ENCODE measurements at regions not wholly inside any gene's neighbourhood (a gene's known extent, or its start where the extent isn't known, plus 50 kb on each side); places are given as distances from the start of the nearest gene placed in this dataset.

- DNase-seq: no peak
- no peaks in the 10 kb centered on the region for H3K36me3 Mint-ChIP-seq
- CTCF ChIA-PET: no interaction called here
- H3K4me3 Mint-ChIP-seq: no peak overlapping the region
- peaks cover 2% of the 10 kb centered on the region for H3K4me1 Mint-ChIP-seq
- peaks cover 15% of the 10 kb centered on the region for H3K27me3 Mint-ChIP-seq
- H3K9me3 Mint-ChIP-seq: peaks cover 3% of the 10 kb centered on the region
- H3K27ac Mint-ChIP-seq: no peak overlapping the region
These were observed 186.2 kb downstream of the ADSS2 start for GRCh38 chr1:244265507-244265906.

- H3K27me3 Mint-ChIP-seq: peaks cover 15% of the 10 kb centered on the region
- peaks cover 10% of the 10 kb centered on the region for H3K4me1 Mint-ChIP-seq
- CTCF ChIA-PET: interaction anchor here (1.8 kb wide), 1 partner anchor 925 kb away, joined by 4 read pairs; no protein-coding TSS in a partner anchor
- no peak for DNase-seq
- H3K36me3 Mint-ChIP-seq: no peaks in the 10 kb centered on the region
- H3K9me3 Mint-ChIP-seq: peaks cover 6% of the 10 kb centered on the region
- H3K4me3 Mint-ChIP-seq: no peak overlapping the region
- no peak overlapping the region for H3K27ac Mint-ChIP-seq
These were observed 182.5 kb downstream of the ADSS2 start for GRCh38 chr1:244269169-244269568.

DNA sequence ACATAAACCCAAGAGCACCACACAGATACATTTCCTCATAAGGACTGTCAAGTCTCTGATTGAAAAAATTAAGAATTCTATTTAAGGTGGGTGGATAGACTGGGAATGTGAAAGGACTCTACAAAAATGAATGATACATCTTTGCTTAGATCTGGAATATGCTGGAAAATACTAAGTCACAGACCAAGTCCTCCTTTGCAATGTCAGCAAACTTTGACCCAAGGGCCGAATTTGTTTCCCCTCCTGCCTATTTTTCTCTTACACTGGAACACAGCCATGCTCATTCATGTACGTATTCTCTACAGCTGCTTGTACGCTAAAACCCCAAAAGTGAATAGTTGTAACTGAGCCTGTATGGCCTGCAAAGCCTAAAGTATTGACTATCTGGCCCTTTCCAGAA lies 180.7 kb downstream of the ADSS2 start:
- H3K4me3 Mint-ChIP-seq: no peak overlapping the region
- CTCF ChIA-PET: interaction anchor here (1.0 to 4.1 kb wide), 2 partner anchors 225 to 928 kb away, joined by 3 to 19 read pairs; no protein-coding TSS in a partner anchor
- peaks cover 6% of the 10 kb centered on the region for H3K9me3 Mint-ChIP-seq
- DNase-seq: no peak
- H3K27me3 Mint-ChIP-seq: peaks cover 9% of the 10 kb centered on the region
- no peaks in the 10 kb centered on the region for H3K36me3 Mint-ChIP-seq
- peaks cover 8% of the 10 kb centered on the region for H3K4me1 Mint-ChIP-seq
- no peak overlapping the region for H3K27ac Mint-ChIP-seq

- Mint-ChIP-seq H3K4me1 (peaks cover 8% of the 10 kb centered on the region), H3K9me3 (peaks cover 6% of the 10 kb centered on the region), H3K27me3 (peaks cover 13% of the 10 kb centered on the region), H3K27ac (no peak overlapping the region), H3K4me3 (no peak overlapping the region), H3K36me3 (no peaks in the 10 kb centered on the region)
- DNase-seq: no peak
- CTCF ChIA-PET: interaction anchor here (3.9 to 4.1 kb wide), 2 partner anchors 27 to 929 kb away, joined by 19 to 22 read pairs; no protein-coding TSS in a partner anchor
These were observed 179.9 kb downstream of the ADSS2 start for GRCh38 chr1:244271691-244272308.

- CTCF ChIA-PET: interaction anchor here (0.6 to 4.1 kb wide), 7 partner anchors 17 to 929 kb away, joined by 3 to 22 read pairs (median 4); no protein-coding TSS in a partner anchor
- H3K4me3 Mint-ChIP-seq: no peak overlapping the region
These were observed 179.0 kb downstream of the ADSS2 start for GRCh38 chr1:244272471-244273261.

DNA sequence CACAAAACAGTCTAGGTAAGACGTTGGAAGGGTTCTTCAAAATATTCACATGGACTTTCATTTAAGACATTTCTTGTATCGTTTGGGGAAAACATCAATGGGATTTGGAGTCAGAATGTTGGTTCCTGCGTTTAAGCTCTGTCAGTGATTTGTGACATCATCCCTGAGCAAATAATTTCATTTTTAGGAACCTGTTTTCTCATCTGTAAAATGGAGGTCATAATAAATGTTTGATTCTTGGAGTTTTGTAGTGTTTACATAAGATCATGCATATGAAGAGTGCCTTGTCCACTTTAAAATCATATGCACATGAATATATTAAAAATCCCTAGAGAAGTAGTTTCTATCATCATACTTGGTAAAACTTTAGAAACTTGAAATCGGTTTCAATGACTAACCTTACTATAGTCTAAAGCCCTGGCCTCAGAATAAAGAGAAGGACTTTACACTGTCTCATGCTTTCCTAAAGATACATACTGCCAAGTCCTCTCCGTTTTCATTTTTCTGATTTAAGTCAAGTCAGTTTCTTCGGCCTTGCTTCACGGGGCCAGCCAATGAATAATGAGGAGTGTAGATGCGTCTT lies 178.4 kb downstream of the ADSS2 start:
- peaks cover 6% of the 10 kb centered on the region for H3K9me3 Mint-ChIP-seq
- no peak for DNase-seq
- H3K27me3 Mint-ChIP-seq: peaks cover 13% of the 10 kb centered on the region
- peaks cover 8% of the 10 kb centered on the region for H3K4me1 Mint-ChIP-seq
- H3K4me3 Mint-ChIP-seq: no peak overlapping the region
- CTCF ChIA-PET: interaction anchor here (0.7 to 4.1 kb wide), 9 partner anchors 16 to 930 kb away, joined by 3 to 22 read pairs (median 4); no protein-coding TSS in a partner anchor
- no peaks in the 10 kb centered on the region for H3K36me3 Mint-ChIP-seq
- no peak overlapping the region for H3K27ac Mint-ChIP-seq

More at GRCh38 chr1:244272471-244273261, 179.0 kb downstream of the ADSS2 start:
- Mint-ChIP-seq H3K27me3 (peaks cover 13% of the 10 kb centered on the region), H3K27ac (no peak overlapping the region), H3K9me3 (peaks cover 6% of the 10 kb centered on the region), H3K4me1 (peaks cover 8% of the 10 kb centered on the region), H3K36me3 (no peaks in the 10 kb centered on the region)
- peak; percentile 77 for DNase-seq

DNA sequence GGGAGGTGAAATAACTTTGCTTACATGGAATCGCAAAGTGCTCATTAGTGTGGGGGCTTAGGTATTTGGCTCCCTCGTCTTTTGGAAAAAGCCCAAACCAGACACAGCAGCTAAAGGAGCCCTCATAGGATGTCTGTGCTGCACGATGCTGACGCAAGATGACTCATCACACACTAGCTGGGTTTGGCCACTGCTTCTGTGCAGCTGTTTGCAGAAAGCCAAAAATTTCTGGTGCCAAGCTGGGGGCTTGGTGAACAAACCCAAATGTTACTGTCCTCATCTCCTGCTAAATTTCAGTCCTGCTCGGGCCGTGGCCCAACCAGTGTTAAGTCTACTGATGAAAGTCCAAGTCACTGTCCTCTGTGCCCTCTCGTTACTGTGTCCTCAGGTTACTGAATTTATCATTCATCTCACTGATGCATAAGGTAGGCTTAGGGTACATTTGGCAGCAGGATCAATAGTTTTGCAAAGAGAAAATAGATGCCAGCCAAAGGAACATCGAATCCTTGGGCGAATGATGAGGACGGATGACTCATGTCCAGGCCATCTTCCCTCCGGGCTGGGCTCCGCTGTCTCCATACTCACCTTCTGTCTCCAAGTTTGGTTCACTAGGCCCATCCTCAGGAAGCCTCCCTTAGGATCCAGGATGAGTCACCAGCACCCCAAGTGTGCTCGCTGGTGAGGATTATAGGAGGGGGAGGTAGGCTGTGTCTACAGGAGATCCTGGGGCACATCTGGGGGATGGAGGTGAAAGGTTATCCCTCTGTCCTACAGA lies 177.7 kb downstream of the ADSS2 start:
- H3K27ac Mint-ChIP-seq: no peak overlapping the region
- peaks cover 12% of the 10 kb centered on the region for H3K27me3 Mint-ChIP-seq

GRCh38 chr1:244276646-244277045 lies 175.1 kb downstream of the ADSS2 start:
- CTCF ChIA-PET: interaction anchor here (0.6 kb wide), 1 partner anchor 1018 kb away, joined by 3 read pairs; no protein-coding TSS in a partner anchor
- DNase-seq: no peak
- H3K4me3 Mint-ChIP-seq: no peak overlapping the region
- peaks cover 8% of the 10 kb centered on the region for H3K4me1 Mint-ChIP-seq
- peaks cover 9% of the 10 kb centered on the region for H3K27me3 Mint-ChIP-seq
- no peaks in the 10 kb centered on the region for H3K36me3 Mint-ChIP-seq
- no peak overlapping the region for H3K27ac Mint-ChIP-seq
- no peaks in the 10 kb centered on the region for H3K9me3 Mint-ChIP-seq

More for the DNA sequence above, 177.7 kb downstream of the ADSS2 start:
- peaks cover 8% of the 10 kb centered on the region for H3K4me1 Mint-ChIP-seq
- no peak for DNase-seq
- peaks cover 6% of the 10 kb centered on the region for H3K9me3 Mint-ChIP-seq
- H3K4me3 Mint-ChIP-seq: no peak overlapping the region
- H3K36me3 Mint-ChIP-seq: no peaks in the 10 kb centered on the region
- CTCF ChIA-PET: interaction anchor here (0.7 to 4.1 kb wide), 9 partner anchors 15 to 931 kb away, joined by 3 to 22 read pairs (median 4); no protein-coding TSS in a partner anchor

- CTCF ChIA-PET: interaction anchor here (0.6 kb wide), 1 partner anchor 558 kb away, joined by 3 read pairs; no protein-coding TSS in a partner anchor
- Mint-ChIP-seq H3K36me3 (no peaks in the 10 kb centered on the region), H3K27ac (no peak overlapping the region), H3K4me3 (no peak overlapping the region), H3K9me3 (no peaks in the 10 kb centered on the region), H3K4me1 (no peaks in the 10 kb centered on the region), H3K27me3 (peaks cover 12% of the 10 kb centered on the region)
- no peak for DNase-seq
These were observed 171.5 kb downstream of the ADSS2 start for GRCh38 chr1:244280201-244280600.

DNA sequence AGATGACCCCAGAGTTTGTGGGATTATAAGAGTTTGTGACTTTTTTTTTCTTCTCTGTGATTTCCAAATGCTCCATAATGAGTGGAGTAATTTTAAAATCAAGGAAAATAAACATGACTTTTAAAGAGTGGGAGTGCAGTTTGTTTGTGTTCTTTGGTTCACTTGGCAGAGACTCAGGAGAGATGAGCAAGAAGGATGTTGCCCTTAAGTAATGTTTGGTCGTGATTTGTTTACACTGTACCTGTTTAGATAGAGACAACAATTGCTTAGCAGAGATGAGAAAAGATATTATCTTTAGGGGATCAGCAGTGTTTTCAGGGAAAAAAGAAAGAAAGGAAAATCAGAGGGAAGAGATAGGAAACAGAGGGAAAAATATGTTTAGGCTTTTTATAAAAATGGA lies 170.8 kb downstream of the ADSS2 start:
- DNase-seq: no peak
- Mint-ChIP-seq H3K36me3 (no peaks in the 10 kb centered on the region), H3K27me3 (peaks cover 15% of the 10 kb centered on the region), H3K27ac (no peak overlapping the region), H3K4me3 (no peak overlapping the region), H3K4me1 (no peaks in the 10 kb centered on the region), H3K9me3 (no peaks in the 10 kb centered on the region)
- CTCF ChIA-PET: no interaction called here

GRCh38 chr1:244283772-244284171 lies 167.9 kb downstream of the ADSS2 start:
- no peak overlapping the region for H3K4me3 Mint-ChIP-seq
- CTCF ChIA-PET: no interaction called here
- H3K36me3 Mint-ChIP-seq: no peaks in the 10 kb centered on the region
- H3K9me3 Mint-ChIP-seq: peaks cover 3% of the 10 kb centered on the region
- no peak overlapping the region for H3K27ac Mint-ChIP-seq
- H3K4me1 Mint-ChIP-seq: no peaks in the 10 kb centered on the region
- H3K27me3 Mint-ChIP-seq: peaks cover 11% of the 10 kb centered on the region
- no peak for DNase-seq

- Mint-ChIP-seq H3K4me1 (no peaks in the 10 kb centered on the region), H3K27ac (no peak overlapping the region), H3K9me3 (peaks cover 5% of the 10 kb centered on the region), H3K27me3 (peaks cover 11% of the 10 kb centered on the region), H3K4me3 (no peak overlapping the region), H3K36me3 (no peaks in the 10 kb centered on the region)
- DNase-seq: no peak
- CTCF ChIA-PET: no interaction called here
These were observed 167.0 kb downstream of the ADSS2 start for GRCh38 chr1:244284641-244285156.

GRCh38 chr1:244286341-244286740 lies 165.4 kb downstream of the ADSS2 start:
- H3K36me3 Mint-ChIP-seq: no peaks in the 10 kb centered on the region

More at GRCh38 chr1:244286341-244286740, 165.4 kb downstream of the ADSS2 start:
- Mint-ChIP-seq H3K27ac (no peak overlapping the region), H3K4me1 (peaks cover 6% of the 10 kb centered on the region), H3K27me3 (peaks cover 12% of the 10 kb centered on the region), H3K9me3 (peaks cover 5% of the 10 kb centered on the region), H3K4me3 (no peak overlapping the region)
- no peak for DNase-seq
- CTCF ChIA-PET: interaction anchor here (1.1 kb wide), 1 partner anchor 196 kb away, joined by 3 read pairs; no protein-coding TSS in a partner anchor

Data from activated naive CD4-positive, alpha-beta T cell treated with anti-CD3 and anti-CD28 coated beads, Interleukin-2, amount 10 ng/mL, durations not matched to agents 7 days and 5 days (primary cell).